Peyer's patch (tissue), 4 donors: ENCODE measurements at regions not wholly inside any gene's neighbourhood (a gene's known extent, or its start where the extent isn't known, plus 50 kb on each side); places are given as distances from the start of the nearest gene placed in this dataset.

Experiments
- CTCF ChIP-seq, 6 experiments: fragments of 450-650 bp in 4 of 6; fragments of 200-600 bp in 2 of 6; sonication (generic) in 1 of 6; IDR thresholded peaks; one replicate each; pipeline ENCODE4 v1.5.1; 2017 to 2019; ENCODE audit warnings: antibody characterized with exemption in 6 of 6, mild to moderate bottlenecking in 3 of 6, moderate library complexity in 1 of 6
- POLR2A ChIP-seq, 2 donors: fragments of 450-650 bp; IDR thresholded peaks; one replicate each; pipeline ENCODE4 v1.5.1; 2017; ENCODE audit warnings: antibody characterized with exemption in 2 of 2, mild to moderate bottlenecking in 2 of 2, moderate library complexity in 2 of 2

GRCh38 chr5:112635771-112636731, 101.6 kb upstream of the APC start:
- TF ChIP-seq CTCF (IDR thresholded peaks at IDR 0.05) = no peak
- TF ChIP-seq POLR2A (IDR thresholded peaks at IDR 0.05) = no peak
